HUDEP-2 (cell line): ENCODE measurements at regions not wholly inside any gene's neighbourhood (a gene's known extent, or its start where the extent isn't known, plus 50 kb on each side); places are given as distances from the start of the nearest gene placed in this dataset.
A peak's percentile ranks its signal among the peaks of the same experiment; 100 is the strongest.

ENCODE experiments used
- DNase-seq, 76 experiments: peaks; one replicate each; lab custom pipeline; 2025; ENCODE audit not compliant: unreplicated experiment in 76 of 76; lab: John Stamatoyannopoulos, UW

DNA sequence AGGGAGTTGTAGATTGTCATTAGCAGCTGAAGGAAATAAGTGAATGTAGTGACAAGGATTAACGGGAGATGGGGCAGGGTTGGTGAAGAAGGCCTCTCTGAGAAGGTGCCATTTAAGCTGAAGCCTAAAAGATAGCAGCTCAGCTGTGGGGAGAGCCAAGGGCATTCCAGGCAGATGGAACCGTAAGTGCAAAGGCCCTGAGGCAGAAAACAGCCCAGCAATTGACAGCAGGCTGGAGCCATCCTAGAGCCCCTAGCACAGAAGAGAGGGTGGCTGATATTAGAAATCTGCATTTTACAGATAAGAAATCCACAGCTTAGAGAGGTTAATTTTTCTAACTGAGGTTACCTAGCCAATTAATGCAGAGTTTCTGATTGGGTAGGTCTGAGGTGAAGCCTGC lies 374.5 kb upstream of the PROK2 start:
- DNase-seq, result no peak

DNA sequence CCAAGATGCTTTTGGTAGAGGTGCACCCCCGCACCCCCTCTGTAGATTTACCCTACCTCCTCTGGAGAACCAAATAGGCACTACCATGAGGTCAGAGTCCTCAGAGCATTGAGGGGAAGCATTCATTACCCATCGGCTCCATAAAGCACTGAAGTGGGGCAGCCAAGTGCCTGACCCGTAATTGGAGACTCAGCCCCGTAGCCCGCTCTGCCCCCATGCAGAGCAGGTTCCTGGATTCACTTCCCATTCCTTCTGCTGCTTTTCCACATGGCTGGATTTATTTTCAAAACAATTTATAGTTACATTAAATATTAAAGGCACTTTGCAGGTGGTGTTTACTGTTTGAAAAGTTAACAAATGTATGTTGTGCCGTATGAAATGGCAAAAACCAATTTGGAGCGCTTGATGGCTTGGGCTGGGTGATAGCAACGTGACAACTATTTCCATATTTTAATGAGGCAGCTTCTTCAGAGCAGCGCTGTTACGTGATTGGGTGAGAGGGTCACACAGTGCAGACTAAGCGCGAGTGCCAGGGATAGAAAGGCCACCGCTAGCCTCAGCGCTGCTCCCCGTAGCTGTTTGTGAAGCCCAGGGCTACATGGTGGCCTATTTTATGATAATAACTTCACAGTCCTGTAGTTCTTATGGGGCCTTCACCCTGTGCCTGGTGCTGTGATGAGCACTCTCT lies 373.8 kb upstream of the PROK2 start:
- no peak for DNase-seq

GRCh38 chr3:72157748-72158638 lies 373.0 kb upstream of the PROK2 start:
- peak in 1 of 76 experiments; percentile 13 for DNase-seq

DNA sequence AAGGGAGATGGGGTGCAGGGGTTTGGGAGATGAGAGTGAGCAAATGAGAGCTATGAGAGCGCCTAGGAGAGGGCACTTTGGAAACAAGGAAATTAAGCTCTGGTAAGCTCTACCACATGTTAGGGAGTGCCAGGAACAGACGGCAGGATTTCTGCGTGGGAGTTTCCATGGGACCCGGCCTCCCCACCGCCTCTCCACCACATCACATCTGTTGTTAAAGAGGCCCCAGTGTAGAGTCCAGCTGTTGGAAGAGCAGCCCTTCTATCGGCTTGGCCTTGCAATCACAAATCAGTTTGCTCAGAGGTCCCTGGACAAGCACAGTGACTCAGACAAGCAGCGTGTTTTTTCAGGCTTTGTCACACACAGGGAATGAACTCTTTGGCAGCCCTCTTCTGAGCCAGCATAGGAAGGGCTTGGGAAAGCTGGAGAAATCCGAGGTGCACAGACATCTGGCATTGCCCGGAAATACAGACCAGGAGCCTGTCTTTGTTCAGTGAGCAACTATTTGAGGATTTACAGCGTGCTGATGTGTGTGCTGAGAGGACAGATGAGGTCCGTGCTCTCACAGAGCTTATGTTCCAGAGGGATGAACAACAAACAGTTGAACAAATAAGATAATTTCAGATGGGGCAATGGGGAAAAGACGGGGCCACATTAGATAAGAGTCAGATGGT lies 370.6 kb upstream of the PROK2 start:
- DNase-seq, result no peak

DNA sequence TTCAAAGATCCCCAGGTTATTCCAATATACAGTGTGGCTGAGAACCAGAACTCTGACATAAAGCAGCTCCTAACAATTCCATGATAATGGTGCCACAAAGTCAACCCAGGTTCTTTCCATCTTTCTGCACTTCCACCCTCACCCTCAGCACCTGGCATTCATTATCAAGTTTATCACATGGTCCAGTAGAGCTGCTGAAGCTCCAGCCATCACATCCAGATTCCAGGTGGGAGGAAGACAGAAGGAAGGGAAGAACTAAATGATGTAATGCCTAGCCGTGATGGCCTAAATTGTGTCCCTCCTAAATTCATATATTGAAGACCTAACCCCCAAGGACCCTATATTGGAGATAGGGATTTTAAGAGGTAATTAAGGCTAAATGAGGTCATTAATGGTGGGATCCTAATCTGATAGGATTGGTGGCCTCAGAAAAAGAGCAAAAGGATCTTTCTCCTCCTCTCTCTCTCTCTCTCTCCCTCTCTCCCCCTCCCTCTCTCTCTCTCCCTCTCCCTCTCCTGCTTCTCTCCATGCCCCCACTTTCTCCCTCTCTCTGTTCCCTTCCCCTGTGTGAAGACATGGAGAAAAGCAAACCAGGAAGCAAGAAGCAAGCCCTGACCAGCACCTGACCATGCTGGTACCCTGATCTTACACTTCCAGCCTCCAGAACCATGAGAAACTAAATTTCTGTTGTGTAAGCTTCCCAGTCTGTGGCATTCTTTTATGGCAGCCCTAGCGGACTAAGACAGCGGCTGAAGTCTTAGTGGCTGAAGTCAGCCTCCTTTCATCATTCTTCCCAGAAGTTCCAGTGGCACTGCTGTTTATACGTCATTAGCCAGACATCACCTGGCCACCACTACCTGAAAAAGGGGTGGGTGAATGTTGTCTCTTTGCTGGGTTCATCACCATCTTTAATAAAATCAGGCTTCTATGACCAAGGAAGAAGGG lies 369.7 kb upstream of the PROK2 start:
- DNase-seq, result no peak

DNA sequence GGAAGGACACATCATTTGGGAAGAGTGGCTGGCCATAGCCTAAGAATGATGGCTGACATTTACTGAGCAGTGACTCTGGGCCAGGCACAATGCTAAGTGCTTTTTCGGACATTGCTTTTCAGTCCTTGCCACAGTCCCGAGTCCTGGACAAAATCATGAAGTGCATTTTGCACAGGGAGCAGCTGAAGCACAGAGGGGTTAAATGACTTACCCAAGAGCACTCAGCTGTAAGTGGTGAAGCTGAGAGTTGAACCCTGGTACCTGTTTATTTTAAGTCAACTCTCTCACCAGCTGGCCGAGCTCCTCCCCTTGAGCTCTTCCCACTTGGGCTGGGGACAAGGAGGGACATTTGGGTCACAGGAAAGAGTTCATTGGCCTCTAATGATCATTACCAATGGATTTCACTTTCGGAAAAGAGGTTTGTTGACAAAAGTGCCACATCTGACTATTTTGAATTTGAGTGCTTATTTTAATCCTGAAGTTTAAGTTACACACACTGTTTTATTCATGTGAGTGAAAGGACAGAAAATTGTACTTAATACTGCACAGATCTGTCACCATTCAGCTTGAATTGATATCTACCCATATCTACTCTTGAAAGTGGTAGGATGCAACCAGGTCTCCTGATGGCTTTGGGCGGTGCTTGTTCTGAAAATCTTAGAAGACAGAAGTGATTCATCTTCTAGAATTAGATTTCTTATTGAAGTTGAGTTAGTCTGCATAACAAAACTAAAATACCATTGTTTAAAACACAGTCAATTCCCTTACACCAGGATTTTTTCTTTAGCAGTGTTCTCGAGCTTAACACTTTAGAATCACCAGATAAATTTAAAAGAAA lies 368.7 kb upstream of the PROK2 start:
- no peak for DNase-seq

DNA sequence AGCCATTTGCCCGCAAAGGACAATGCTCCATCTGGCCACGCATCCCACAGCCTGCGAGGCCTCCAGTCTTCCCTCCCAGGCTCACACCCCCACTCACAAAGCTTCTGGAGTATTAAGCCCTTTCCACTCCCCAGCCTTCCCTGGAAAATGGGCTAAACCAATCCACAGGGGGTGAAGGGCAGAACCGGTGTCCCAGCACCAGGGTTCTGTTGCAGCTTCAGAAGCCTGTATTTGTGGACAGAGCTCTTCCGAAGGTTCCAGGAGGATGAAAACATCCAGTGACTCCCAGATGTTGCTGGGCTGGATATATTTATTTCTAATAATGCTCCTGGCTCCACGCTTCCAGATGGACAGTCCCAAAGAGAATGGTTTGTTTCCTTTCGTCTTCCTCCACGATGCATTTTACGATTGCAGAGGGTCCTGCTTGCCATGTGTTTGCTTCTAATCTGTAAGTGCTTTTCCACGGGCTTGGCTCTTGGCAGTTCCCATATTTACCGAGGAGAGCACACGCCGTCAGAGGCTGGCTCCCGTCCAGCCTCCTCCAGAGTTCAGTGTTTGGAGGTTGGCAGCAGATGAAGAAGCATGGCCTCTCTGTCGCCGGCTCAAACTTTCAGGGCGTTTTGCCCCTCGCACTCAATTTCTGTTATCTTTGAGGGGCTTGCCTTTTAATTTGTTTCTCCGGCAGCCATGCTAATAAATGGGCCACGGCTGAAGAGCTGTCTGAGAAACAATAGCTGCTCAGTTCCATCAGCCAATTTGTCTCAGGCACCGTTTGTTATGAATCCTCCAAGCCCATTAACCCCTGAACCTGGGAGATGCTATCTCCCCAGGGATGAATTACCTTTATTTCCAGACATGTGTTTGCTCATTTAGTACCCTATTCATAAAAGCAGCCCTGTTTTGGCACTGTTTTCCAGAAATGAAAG lies 367.9 kb upstream of the PROK2 start:
- no peak for DNase-seq

DNA sequence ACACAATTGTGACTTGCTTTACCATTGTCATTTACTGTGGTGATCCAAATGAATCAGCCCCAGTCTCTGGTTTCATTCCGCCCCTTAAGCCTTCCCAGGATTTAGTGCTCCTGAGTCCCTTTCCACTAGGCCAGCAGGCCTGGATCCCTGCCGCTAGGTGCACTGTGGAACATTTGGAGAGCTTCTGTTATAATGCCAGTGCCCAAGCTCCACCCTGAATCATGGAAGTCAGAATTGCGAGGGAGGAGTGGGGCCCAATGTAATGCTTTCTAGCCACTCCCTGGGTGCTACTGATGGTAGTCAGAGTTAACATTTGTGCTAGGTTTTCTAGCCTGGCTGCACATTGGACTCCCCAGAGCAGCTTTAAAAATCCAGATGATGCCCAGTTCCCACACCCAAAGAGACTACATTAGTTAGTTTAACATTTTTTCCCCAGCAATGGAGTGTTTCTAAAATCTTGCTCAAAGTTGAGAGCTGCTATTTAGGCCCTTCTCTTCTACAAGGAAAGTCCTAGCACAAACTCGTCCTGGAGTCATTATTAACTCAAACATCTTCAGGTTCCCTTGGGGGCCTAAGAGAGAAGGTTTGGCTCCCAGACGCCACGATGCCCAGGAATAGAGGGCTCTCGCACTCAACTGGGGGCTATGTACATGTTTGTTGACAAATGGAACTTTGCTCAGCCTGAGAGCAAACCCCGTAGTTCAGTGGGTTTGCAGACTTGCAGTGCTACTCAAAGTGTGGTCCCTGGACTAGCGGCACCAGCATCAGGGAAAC lies 366.7 kb upstream of the PROK2 start:
- DNase-seq, result peak in 2 of 76 experiments; percentile 5 to 9

DNA sequence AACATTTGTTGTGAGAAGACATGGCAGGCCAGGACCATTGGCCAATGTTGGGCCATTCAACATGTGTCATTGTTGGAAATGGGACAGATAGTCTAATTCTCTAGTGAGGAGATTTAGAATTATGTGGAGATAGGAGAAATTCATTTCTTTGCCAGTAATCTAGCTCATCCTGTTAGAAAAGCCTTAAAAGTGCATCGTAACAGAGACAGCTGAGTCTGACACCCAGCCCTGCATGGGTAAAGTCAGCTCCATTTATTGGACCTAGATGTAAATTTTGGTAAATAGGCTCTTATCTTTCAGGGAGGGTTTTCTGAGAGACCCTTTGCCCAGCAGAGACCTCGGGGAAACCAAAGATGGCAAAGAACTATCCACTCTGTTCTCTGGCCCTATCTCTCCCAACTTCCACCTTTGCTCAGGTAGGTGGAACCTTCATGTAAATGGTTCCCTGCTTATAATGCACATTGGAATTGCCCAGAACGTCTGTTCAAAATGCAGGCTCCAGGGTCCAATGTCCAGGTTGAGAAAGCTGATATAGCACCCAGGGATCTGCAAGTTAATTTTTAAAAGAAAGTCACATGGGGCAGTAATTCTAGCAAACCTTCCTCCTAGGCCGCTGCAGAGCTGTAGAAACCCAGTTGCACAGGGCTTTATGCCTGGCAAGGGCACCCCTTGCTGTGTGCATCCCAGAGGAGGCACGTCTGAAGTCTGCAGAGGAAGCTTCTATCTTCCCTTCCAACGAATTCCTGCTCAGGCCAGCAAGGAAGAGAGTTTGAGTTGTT lies 365.9 kb upstream of the PROK2 start:
- no peak for DNase-seq

- no peak for DNase-seq
These were observed 364.8 kb upstream of the PROK2 start for GRCh38 chr3:72149645-72150300.

GRCh38 chr3:72147600-72147999 lies 362.7 kb upstream of the PROK2 start:
- DNase-seq, result no peak

DNA sequence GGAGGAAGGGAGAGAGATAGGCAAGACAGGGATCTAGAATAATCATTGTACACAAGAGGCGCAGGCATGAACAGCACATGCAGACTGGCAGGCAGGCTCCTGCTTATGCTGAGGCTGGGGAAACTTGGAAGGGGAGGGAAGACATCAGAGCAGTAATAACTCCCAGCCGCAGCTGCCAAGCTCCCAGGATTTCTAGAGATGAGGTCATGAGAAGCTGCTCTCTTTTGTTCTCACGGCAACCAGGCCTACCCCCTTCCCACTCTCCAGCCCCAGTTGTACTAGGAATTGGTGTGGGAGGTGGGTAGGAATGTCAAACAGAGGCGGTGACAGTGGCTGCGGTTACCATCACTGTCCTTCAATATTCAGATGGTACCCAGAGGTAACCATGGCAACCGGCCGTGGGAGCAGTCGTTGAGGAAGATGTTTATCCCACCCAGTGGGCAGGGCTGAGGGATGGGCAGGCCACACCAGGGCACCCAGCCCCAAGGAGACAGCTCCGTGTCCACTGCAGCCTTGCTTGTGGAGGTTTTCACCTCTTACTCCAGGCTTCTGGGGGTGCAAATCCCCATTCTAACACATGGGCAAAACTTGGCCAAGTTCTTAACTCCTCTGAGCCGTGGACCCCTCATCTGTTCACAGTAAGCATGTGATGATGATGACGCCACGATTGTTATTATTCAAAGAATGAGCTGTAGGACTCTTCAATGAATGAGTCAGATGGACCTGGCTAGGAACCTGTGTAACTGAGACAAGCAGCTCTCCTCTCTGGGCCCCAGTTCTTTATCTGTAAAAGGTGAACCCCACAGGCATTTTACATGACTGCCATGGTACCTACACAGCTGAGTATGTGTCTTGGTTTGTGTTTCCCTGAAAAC lies 360.8 kb upstream of the PROK2 start:
- DNase-seq, result peak in 2 of 76 experiments; percentile 9 to 10

DNA sequence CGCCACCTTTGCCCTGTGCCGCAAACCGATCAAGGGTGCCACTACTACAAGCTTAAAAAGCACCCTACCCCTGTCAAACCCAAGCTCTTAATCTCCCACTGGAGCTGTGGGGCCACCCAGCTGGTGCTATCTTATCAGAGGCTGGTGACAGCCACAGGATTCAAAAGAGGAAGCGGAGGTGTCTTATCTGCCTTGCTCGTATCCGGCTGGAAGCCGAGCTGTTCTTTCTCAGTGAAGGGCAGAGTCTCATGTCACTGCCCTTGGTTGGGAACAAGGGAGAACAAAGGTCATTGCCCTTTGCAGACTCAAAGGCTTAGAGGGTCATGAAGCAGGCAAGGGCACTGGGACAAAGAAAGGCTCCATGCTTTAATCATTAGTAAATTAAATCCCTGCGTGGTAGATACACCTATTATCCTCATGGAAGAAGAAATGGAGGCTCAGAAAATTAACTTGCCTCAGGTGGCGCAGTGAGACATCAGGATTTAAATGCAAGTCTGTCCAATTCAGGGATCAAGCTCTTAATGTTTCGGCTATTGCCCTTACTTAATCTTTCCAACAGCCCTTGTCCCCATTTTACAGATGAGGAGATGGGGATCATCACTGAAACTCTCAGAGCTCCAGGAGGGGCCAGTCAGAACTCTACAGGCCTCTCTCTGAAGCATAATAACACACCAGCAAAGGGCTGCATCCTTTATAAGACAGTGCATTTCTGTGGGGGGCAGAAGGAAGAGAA lies 360.0 kb upstream of the PROK2 start:
- DNase-seq, result peak in 75 of 76 experiments; percentile 19 to 96 (median 82)

DNA sequence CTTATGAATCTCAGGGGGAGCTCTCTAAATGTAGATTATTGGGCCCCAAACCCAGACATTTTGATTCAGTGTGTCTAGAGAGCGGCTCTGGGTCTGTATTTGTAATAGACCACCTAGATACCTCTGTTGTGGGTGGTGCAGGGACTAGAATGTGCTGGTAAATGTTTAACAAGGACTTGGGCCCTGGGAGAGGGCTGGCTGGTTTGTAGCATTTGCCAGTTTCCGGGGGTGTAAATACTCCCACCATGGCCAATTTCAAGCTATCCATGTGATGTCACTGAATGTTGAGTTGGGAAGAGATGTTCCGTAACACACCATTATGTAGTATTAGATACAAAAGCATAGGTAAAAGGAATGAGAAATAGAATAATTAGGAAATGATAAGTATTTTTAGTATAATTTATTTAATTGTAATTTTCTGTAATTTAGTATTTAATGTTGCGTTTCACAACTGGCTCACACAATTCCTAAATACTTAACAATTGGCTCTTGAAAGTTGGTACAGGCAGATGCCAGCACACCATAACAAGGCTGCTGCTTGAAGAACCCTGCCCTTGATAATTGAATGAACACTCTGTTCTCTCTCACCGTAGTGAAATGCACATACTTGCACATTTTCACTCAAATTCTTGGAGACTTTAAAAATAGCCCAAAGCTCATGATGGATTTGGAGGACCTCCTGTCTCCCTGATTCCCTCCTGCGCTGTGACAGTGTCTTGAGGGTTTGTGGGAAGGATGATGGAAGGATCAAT lies 359.2 kb upstream of the PROK2 start:
- peak in 5 of 76 experiments; percentile 29 to 43 (median 36) for DNase-seq
